ENCODE measurements at regions not wholly inside any gene's neighbourhood (a gene's known extent, or its start where the extent isn't known, plus 50 kb on each side); places are given as distances from the start of the nearest gene placed in this dataset.

GRCh38 chr11:19602406-19602805 is 110.2 kb upstream of the NAV2 start:
- Histone ChIP-seq H3K36me3 (ENCODE audit: control insufficient read depth, insufficient read depth, low read length) (no peaks in the 10 kb centered on the region), H3K4me1 (ENCODE audit: control insufficient read depth, insufficient read depth, low read length) (no peaks in the 10 kb centered on the region), H3K27me3 (ENCODE audit: control insufficient read depth, insufficient read depth, low read length) (no peaks in the 10 kb centered on the region; the same call in 1 of the 2 replicates), H3K4me3 (ENCODE audit: low read depth in 2 of 2, low read length in 2 of 2) (no peak overlapping the region), H3K9me3 (ENCODE audit: control insufficient read depth, insufficient read depth, low read depth, low read length) (no peaks in the 10 kb centered on the region), H3K27ac (ENCODE audit: low read length) (no peak overlapping the region)
- CTCF ChIA-PET: no interaction called here
- POLR2A ChIA-PET: no interaction called here
- in situ Hi-C loops (cut with HindIII; ENCODE audit: low pct_unique_long_range_greater_than_20kb, low sequenced_read_pairs) (no loop called here), intact Hi-C loops (cut with micrococcal nuclease; ENCODE audit: unreplicated experiment) (no loop called here)
- BruUV-seq (replicated peaks): no TSS peak
- DNase-seq (ENCODE audit: low read depth, low spot score) (no peak), ATAC-seq (no peak)
- no peak for TF ChIP-seq SIN3A (IDR thresholded peaks at IDR 0.05; ENCODE audit: borderline replicate concordance, insufficient read depth, low read depth, low read length)
- TF ChIP-seq REST (IDR thresholded peaks at IDR 0.05; ENCODE audit: insufficient read depth in 1 of 2, low read depth in 2 of 2, low read length in 1 of 2): no peak
- no peak for TF ChIP-seq TCF7L2 (IDR thresholded peaks at IDR 0.05; ENCODE audit: low read depth, low read length)

GRCh38 chr11:19601235-19601634 is 111.4 kb upstream of the NAV2 start:
- no TSS peak for BruUV-seq (replicated peaks)
- Histone ChIP-seq H3K4me3 (ENCODE audit: low read depth in 2 of 2, low read length in 2 of 2) (no peak overlapping the region), H3K4me1 (ENCODE audit: control insufficient read depth, insufficient read depth, low read length) (no peaks in the 10 kb centered on the region), H3K27me3 (ENCODE audit: control insufficient read depth, insufficient read depth, low read length) (no peaks in the 10 kb centered on the region; the same call in 1 of the 2 replicates), H3K27ac (ENCODE audit: low read length) (no peak overlapping the region), H3K9me3 (ENCODE audit: control insufficient read depth, insufficient read depth, low read depth, low read length) (no peaks in the 10 kb centered on the region), H3K36me3 (ENCODE audit: control insufficient read depth, insufficient read depth, low read length) (no peaks in the 10 kb centered on the region)
- no peak for TF ChIP-seq REST (IDR thresholded peaks at IDR 0.05; ENCODE audit: insufficient read depth in 1 of 2, low read depth in 2 of 2, low read length in 1 of 2)
- TF ChIP-seq SIN3A (IDR thresholded peaks at IDR 0.05; ENCODE audit: borderline replicate concordance, insufficient read depth, low read depth, low read length): no peak
- no peak for TF ChIP-seq CTCF (IDR thresholded peaks at IDR 0.05)
- TF ChIP-seq POLR2AphosphoS5 (IDR thresholded peaks at IDR 0.05; ENCODE audit: low read depth, low read length): no peak
- TF ChIP-seq TCF7L2 (IDR thresholded peaks at IDR 0.05; ENCODE audit: low read depth, low read length): no peak
- ATAC-seq (no peak), DNase-seq (ENCODE audit: low read depth, low spot score) (no peak)
- CTCF ChIA-PET: interaction anchor here (0.6 kb wide), 1 partner anchor 226 kb away, joined by 3 read pairs; no protein-coding TSS in a partner anchor
- intact Hi-C loops (cut with micrococcal nuclease; ENCODE audit: unreplicated experiment): no loop called here
- in situ Hi-C loops (cut with HindIII; ENCODE audit: low pct_unique_long_range_greater_than_20kb, low sequenced_read_pairs): no loop called here
- POLR2A ChIA-PET: no interaction called here
